ENCODE measurements at regions not wholly inside any gene's neighbourhood (a gene's known extent, or its start where the extent isn't known, plus 50 kb on each side); places are given as distances from the start of the nearest gene placed in this dataset.

GRCh38 chr2:41803361-41803760 is 244.5 kb upstream of the PKDCC start:
- Histone ChIP-seq H3K27ac (ENCODE audit: insufficient read depth, low read length) (no peak overlapping the region), H3K79me2 (ENCODE audit: control insufficient read depth, insufficient read depth, low read length) (no peaks in the 10 kb centered on the region), H3K9ac (ENCODE audit: insufficient read depth, low read length) (no peak overlapping the region), H2AFZ (ENCODE audit: low read length) (no peak overlapping the region), H3K36me3 (ENCODE audit: control insufficient read depth, insufficient read depth, low read length) (no peaks in the 10 kb centered on the region), H4K20me1 (ENCODE audit: control insufficient read depth, extremely low read depth, insufficient read depth, low read length) (no peaks in the 10 kb centered on the region), H3K4me3 (replicated peaks in 1 of 4; ENCODE audit: control extremely low read depth in 1 of 4, insufficient read depth in 1 of 4, low read depth in 3 of 4, low read length in 4 of 4) (no peak overlapping the region), H3K4me2 (ENCODE audit: extremely low read depth, insufficient read depth, low read length) (no peak overlapping the region), H3K9me3 (ENCODE audit: control insufficient read depth, insufficient read depth, low read depth, low read length) (no peaks in the 10 kb centered on the region), H3K4me1 (ENCODE audit: control insufficient read depth, extremely low read depth, insufficient read depth, low read length) (no peaks in the 10 kb centered on the region), H3K27me3 (ENCODE audit: control insufficient read depth, insufficient read depth, low read length) (no peaks in the 10 kb centered on the region)
- TF ChIP-seq CTCF (conservative IDR thresholded peaks at IDR 0.05 in 1 of 2, IDR thresholded peaks at IDR 0.05 in 1 of 2; ENCODE audit: low read depth in 1 of 2, low read length in 2 of 2): no peak
- TF ChIP-seq EZH2 (IDR thresholded peaks at IDR 0.05; ENCODE audit: low read length, missing control alignments): no peak
- no peak for DNase-seq (ENCODE audit: low read depth in 2 of 2)

- no peak for DNase-seq (ENCODE audit: low read depth in 2 of 2)
- no peaks in the 10 kb centered on the region for H4K20me1 ChIP-seq (ENCODE audit: control insufficient read depth, extremely low read depth, insufficient read depth, low read length)
- H3K4me3 ChIP-seq (replicated peaks in 1 of 4; ENCODE audit: control extremely low read depth in 1 of 4, insufficient read depth in 1 of 4, low read depth in 3 of 4, low read length in 4 of 4): no peak overlapping the region
- no peaks in the 10 kb centered on the region for H3K27me3 ChIP-seq (ENCODE audit: control insufficient read depth, insufficient read depth, low read length)
- no peak overlapping the region for H3K4me2 ChIP-seq (ENCODE audit: extremely low read depth, insufficient read depth, low read length)
- no peaks in the 10 kb centered on the region for H3K9me3 ChIP-seq (ENCODE audit: control insufficient read depth, insufficient read depth, low read depth, low read length)
- no peak for TF ChIP-seq EZH2 (IDR thresholded peaks at IDR 0.05; ENCODE audit: low read length, missing control alignments)
- no peak for TF ChIP-seq CTCF (conservative IDR thresholded peaks at IDR 0.05 in 1 of 2, IDR thresholded peaks at IDR 0.05 in 1 of 2; ENCODE audit: low read depth in 1 of 2, low read length in 2 of 2)
- H2AFZ ChIP-seq (ENCODE audit: low read length): no peak overlapping the region
- H3K79me2 ChIP-seq (ENCODE audit: control insufficient read depth, insufficient read depth, low read length): no peaks in the 10 kb centered on the region
- H3K9ac ChIP-seq (ENCODE audit: insufficient read depth, low read length): no peak overlapping the region
- H3K36me3 ChIP-seq (ENCODE audit: control insufficient read depth, insufficient read depth, low read length): no peaks in the 10 kb centered on the region
- H3K27ac ChIP-seq (ENCODE audit: insufficient read depth, low read length): no peak overlapping the region
- H3K4me1 ChIP-seq (ENCODE audit: control insufficient read depth, extremely low read depth, insufficient read depth, low read length): no peaks in the 10 kb centered on the region
These were observed 241.5 kb upstream of the PKDCC start for GRCh38 chr2:41806286-41806685.

GRCh38 chr2:41821167-41821566 is 226.7 kb upstream of the PKDCC start:
- Histone ChIP-seq H3K9me3 (ENCODE audit: control insufficient read depth, insufficient read depth, low read depth, low read length) (no peaks in the 10 kb centered on the region), H3K27ac (ENCODE audit: insufficient read depth, low read length) (no peak overlapping the region), H3K9ac (ENCODE audit: insufficient read depth, low read length) (no peak overlapping the region), H3K4me3 (replicated peaks in 1 of 4; ENCODE audit: control extremely low read depth in 1 of 4, insufficient read depth in 1 of 4, low read depth in 3 of 4, low read length in 4 of 4) (no peak overlapping the region), H3K4me1 (ENCODE audit: control insufficient read depth, extremely low read depth, insufficient read depth, low read length) (no peaks in the 10 kb centered on the region), H4K20me1 (ENCODE audit: control insufficient read depth, extremely low read depth, insufficient read depth, low read length) (no peaks in the 10 kb centered on the region), H2AFZ (ENCODE audit: low read length) (no peak overlapping the region), H3K4me2 (ENCODE audit: extremely low read depth, insufficient read depth, low read length) (no peak overlapping the region), H3K27me3 (ENCODE audit: control insufficient read depth, insufficient read depth, low read length) (no peaks in the 10 kb centered on the region), H3K36me3 (ENCODE audit: control insufficient read depth, insufficient read depth, low read length) (no peaks in the 10 kb centered on the region), H3K79me2 (ENCODE audit: control insufficient read depth, insufficient read depth, low read length) (no peaks in the 10 kb centered on the region)
- DNase-seq (ENCODE audit: low read depth in 2 of 2): no peak
- no peak for TF ChIP-seq EZH2 (IDR thresholded peaks at IDR 0.05; ENCODE audit: low read length, missing control alignments)
- no peak for TF ChIP-seq CTCF (conservative IDR thresholded peaks at IDR 0.05 in 1 of 2, IDR thresholded peaks at IDR 0.05 in 1 of 2; ENCODE audit: low read depth in 1 of 2, low read length in 2 of 2)

All from fibroblast of lung (primary cell).